Globus pallidus (tissue), 1 donor: ENCODE measurements at regions not wholly inside any gene's neighbourhood (a gene's known extent, or its start where the extent isn't known, plus 50 kb on each side); places are given as distances from the start of the nearest gene placed in this dataset.
A peak's percentile ranks its signal among the peaks of the same experiment; 100 is the strongest.

Source experiments
- DNase-seq: peaks from one replicate; pipeline ENCODE4 v3.0.0-alpha.2; 2015; ENCODE audit warnings: low spot score

DNA sequence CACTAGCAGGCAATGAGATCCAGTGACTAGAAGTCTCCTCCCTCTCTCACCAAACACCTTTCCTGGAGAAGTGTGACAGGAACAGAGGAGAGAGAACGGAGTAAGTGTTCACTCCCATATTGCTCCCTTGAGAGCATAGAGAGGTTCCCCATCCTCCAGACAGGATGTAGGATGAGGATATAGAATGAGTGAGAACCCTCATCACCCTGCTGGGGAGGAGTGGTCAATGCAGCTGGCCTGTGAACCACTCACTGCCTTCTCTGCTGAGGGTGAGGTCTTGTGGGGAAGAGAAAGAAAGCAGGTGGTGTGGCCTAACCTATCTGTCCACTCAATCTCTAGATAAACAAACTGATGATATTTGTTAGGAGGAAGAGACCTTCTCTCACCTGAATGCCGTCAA is 386.6 kb downstream of the PCDH20 start:
- DNase-seq: no peak

DNA sequence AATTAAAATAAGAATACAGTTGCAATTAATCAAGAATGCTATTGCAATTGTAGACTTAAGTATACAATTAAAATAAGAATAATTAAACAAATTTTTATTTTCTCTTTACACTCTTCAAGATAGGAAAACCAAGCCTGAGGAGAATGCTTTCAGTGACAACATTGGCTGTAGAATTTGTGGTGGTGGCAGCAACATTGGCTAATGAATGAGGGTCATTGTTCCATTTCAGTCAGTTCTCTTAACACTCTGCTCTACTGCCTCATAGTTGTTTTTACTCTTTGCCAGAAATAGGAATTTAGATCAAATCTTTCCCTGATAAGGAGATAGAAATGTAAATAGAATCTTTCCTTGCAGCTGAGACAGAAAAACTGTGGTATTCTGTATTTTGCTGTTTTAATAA is 391.6 kb downstream of the PCDH20 start:
- DNase-seq: peak; percentile 82

DNA sequence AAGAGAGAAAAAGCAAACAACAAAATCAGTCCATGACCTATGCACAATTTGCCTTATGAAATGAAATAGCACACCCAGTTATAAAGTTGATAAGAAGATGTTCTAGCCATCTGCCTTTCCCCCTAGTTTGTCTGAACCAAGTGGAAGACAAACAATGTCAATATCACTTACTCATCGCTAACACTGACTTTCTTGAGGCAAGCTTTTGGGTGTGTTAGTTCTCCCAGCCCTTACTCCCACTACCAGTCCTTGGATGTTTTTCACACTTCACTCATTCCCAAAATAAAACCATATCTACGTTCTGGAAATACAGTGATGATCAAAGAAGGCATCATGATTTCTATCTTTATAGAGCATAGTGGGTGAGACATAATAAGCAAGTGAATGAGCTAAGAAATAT is 393.8 kb downstream of the PCDH20 start:
- no peak for DNase-seq

DNA sequence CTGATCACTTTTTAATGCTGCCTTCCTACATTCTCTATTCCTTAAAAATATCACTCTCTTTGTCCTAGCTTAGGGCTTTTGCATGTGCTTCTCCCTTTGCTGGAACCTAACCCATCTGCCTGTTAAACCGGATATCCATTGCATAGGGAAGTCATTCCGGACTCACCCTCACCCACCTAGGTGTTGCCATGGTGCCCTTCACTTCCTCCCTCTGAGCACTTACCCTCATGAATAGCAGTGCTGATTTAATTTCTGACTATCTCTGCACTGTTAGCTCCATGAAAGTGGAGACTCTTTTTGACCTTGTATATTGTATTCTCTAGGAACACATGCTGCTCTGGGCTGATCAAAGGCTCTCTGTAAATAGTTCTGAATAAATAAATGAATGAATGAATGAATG is 401.9 kb downstream of the PCDH20 start:
- no peak for DNase-seq

DNA sequence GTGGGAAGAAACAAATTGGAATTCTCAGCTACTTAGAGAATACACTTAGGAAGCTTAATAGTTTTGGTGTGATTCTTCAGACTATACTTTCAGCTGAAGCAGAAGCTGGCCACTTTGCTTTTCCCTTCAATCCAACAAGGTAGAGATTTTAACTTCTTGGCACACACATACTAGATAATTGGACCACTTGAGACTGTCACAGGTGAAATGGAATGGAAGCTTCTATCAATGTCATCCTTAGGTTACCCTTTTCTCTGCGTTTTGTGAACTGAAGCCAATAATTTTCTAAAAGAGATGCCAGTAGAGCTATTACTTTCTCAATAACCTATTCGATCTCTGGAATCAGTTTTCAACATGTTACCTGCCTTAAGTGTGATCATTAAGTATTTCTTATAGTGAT is 405.3 kb downstream of the PCDH20 start:
- DNase-seq: no peak

DNA sequence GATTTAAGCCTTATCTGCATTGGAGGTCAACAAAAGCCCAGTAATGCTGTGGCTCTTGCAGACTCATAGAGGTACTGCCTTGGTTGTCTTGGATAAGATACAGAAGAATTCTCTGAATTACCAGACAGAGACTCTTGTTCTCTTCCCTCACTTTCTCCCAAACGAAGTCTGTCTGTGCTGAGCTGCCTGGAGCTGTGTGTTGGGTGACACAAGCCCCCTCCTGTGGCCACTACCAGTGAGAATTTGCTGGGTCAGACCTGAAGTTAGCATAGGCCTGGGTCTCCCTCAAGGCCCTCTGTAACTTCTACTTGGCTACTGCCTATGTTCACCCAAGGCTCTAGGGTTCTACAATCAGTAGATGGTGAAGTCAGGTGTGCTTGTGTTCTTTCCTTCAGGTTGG is 413.0 kb downstream of the PCDH20 start:
- DNase-seq: no peak

DNA sequence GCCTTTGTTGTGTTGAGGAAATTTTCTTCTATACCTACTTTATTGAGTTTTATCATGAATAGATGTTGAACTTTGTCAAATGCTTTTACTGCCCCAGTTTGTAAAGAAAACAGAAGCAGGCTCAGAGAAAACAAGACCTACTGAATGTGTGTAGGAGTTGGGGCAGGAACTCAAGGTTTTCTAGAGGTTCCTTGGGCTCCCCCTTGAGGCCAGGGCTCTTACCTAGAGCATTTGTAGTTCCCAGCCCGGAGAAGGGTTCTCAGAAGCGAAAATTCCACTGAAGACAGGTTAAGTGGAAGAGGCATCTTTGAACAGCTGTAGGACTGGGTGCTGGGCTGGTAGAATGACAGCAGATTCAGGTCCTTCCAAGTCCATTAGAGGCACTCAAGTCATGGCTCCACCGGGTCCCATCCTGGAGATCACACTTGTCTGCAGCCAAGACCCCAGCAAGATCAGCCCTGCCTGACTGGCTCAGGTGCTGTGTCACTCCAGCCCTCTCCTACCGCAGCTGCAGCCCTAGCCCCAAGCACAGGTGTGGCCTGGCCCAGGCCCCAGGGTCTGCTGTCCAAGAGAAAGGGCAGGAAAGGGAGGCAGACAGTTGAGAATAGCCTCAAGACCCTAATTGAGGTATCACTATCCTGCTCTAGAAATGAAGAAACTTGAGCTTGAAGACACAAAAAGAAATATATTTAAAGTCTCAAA is 425.5 kb downstream of the PCDH20 start:
- DNase-seq: no peak

DNA sequence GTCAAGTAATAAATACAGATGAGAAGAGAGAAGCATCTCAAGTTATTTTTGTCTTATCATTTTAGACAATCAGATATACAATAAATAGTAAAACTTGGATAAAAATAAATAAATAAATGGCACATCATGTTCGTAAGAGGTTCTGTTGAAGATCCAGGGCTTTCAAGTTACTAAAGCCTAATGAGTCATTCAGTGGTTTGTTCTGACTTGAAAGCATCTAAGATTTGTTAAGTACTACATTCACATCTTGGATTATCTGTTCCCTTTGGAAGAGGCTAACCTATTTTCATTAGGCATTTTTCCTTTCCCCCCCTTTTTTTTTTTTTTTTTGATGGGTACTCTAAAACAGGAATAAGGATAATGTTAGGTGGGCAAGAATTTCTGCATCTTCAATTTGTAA is 429.3 kb downstream of the PCDH20 start:
- DNase-seq: no peak

DNA sequence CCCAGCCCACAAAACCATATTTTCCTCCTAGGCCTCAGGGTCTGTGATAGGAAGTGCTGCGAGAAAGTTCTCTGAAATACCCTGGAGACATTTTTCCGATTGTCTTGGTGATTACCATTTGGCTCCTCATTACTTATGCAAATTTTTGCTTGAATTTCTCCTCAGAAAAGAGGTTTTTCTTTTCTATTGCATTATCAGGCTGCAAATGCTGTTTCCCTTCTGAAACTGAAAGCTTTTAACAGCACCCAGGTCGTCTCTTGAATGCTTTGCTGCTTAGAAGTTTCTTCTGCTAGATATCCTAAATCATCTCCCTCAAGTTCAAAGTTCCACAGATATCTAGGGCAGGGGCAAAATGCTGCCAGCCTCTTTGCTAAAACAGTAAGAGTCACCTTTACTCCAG is 434.2 kb downstream of the PCDH20 start:
- DNase-seq: no peak

DNA sequence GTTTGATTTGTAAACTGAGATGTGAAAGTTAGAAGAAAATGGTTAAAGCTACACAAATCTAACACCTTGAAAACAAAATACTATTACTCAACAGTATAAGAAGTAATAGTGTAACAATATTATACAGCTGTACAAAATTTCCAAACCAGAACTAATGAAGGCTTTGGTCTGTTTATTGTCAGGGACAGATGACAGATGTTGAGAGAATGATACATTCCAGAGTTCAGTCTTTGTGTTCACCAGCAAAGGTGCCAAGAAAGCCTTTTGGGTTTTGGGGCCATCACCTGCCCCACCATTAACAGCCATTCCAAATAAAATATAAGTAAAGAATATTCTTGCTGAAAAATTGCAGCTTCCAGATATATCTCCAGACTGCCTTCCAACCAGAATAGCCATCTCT is 439.3 kb downstream of the PCDH20 start:
- DNase-seq: no peak

DNA sequence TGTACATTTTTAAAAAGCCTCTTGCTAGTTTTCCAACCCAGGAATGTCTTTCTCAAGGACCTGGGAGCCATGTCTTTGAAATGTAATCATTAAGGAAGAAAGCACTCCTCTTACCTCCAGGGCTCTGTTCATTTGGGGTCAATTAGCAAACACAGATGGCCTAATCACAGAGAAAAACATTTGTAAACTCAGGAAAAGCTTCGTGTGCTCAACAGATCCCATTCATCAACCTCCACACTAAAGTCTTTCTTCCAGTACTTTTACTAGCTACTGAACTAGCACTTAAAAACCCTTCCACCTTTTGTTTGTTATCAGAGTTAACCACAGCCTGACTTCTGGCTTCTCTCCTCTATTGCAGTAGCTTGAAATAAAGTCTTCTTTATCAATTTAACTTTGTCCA is 441.4 kb downstream of the PCDH20 start:
- no peak for DNase-seq

DNA sequence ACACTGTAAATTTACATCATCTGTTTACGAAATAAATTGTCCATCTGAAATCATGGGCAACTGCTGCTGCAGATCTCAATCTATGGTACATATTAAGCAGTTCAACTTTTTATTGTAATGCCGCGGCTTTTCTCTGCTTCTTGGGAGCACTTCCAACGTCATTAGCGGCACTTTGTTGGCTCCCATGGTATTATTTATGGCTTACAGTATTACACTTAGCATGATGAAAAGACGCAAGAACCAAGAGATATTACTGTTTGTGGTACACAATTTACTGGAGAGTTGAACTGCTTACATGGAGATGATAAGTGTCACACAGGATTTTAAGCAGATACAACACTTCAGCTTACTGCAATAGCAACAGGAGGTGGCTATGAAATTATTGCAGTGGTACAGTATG is 442.1 kb downstream of the PCDH20 start:
- DNase-seq: no peak

DNA sequence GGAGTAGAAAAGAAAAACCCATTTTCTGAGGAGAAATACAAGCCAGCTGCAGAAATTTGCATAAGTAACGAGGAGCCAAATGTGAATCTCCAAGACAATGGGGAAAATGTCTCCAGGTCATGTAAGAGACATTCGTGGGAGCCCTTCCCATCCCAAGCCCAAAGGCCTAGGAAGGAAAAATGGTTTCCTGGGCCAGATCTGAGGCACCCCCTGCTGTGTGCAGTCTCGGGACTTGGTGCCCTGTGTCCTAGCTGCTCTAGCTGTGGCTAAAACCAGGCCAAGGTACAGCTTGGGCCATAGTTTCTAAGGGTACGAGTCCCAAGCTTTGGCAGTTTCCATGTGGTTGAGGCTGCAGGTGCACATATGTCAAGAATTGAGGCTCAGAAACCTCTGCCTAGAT is 444.9 kb downstream of the PCDH20 start:
- no peak for DNase-seq

DNA sequence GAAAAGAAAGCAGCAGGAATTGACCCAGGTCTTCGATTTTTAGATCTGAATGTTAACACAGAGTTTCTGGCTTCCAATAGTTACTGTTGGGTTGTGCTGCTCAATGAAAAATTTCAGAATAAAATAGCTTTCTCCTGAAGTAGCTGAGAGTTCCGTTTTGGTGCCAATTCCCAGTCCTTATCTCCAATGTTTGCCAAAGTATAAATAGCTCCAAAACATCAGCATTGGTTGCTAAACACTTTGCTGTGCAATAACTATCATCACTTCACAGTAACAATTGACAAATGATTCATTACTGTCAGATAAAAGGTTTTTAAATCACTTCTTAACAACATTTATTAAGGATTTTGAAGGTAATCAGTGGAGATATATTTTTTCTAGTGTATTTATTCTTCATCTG is 446.0 kb downstream of the PCDH20 start:
- no peak for DNase-seq

DNA sequence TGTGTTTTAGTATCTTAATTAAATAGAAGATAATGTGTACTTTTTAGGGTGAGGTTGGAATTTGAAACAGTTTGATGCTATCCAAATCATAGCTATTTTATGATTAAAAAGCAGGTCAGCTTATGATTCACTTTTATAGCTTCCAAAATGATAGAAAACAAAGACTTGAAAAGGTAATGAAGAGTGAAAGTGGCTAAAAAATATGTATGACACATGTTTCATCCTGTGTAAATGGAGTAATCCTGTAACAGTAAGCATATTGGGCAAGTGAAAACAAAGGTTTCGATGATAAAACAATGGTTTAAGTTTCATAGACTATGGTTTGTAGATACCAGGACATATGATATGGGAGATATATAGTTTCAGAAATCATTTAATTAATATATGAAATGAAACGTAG is 456.2 kb downstream of the PCDH20 start:
- no peak for DNase-seq

DNA sequence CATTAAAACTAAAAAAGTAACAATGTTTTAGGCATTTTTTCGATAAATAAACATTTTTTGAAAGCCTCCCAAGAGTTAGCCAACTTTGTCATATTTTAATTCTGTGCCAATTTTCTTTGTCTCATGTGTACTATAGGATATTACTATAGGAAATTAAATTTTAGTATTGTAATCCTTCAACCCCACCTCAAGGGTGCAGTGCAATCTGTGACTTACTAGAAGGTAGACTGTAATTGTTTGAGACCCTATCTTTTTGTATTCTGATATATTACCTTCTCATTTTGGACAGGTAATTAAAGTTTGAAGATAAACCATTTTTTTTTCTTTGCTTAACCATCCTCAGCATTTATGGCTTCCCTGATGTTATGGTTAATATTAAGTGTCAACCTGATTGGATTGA is 457.8 kb downstream of the PCDH20 start:
- DNase-seq: no peak

DNA sequence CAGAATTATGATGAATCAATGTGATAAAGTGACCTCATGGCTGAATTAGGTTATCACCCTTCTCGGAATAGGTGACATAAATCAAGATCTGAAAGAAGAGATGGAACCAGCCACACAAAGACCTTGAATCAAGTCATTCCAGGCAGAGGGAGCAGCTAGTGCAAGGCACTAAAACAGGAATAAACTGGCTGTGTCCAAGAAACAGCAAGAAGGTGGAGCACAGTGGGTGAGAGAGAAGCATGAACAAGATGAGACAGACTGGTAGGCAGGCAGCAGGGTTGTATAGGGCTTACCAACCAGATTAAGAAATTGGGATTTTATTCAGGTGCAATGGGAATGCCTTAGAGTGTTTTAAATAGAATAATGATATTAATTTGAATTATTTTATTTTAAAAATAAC is 470.3 kb downstream of the PCDH20 start:
- DNase-seq: no peak

DNA sequence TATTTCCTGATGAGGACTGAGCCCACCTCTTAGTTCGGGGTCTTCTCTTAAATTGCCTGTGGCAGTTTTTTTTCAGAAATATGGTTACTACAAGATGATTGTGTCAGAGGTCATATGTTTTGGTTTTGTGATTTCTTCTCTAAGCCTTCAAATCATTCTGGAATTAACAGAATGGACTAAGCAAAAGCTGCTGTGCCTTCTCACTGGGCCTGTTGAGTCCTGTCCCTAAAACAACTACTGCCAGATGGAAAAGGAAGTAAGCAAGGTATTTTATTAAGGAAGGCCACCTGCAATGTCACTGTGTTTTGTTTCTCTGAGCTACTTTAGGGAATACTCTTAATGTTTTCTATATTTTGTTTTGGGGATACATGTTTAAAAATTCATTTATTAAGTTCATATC is 470.8 kb downstream of the PCDH20 start:
- DNase-seq: no peak

DNA sequence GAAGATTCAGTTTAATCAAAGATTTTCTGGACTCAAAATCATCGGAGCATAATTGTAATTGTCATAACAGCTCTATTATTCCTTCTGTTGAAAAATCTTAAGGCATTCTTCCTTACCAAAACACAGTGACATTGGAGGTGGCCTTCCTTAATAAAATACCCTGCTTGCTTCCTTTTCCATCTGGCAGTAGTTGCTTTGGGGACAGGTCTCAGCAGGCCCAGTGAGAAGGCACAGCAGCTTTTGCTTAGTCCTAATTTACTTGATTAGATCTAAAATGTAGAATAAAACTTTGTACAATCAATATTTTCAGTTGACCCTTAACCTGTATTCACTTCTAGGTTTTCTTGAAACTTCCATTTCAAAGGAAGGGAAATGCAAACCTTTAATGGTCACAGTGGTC is 471.6 kb downstream of the PCDH20 start:
- DNase-seq: no peak

DNA sequence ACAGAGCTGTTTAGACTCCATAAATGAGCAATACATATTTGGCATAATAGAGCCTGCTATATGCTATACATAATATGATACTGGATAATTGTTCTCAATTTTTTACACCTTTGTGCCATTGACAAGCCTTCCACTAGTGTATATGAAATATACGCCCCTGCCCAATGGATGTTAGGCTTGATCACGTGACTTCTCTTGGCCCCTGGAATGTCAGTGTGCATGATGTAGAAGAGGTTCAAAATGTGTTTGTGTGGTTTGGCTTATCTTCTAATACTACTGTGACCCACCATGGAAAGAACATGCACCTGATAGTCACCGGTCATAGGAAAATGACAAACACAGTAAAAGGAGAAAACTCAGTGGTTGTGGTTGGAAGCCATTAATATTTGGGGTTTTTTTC is 479.4 kb downstream of the PCDH20 start:
- DNase-seq: no peak

DNA sequence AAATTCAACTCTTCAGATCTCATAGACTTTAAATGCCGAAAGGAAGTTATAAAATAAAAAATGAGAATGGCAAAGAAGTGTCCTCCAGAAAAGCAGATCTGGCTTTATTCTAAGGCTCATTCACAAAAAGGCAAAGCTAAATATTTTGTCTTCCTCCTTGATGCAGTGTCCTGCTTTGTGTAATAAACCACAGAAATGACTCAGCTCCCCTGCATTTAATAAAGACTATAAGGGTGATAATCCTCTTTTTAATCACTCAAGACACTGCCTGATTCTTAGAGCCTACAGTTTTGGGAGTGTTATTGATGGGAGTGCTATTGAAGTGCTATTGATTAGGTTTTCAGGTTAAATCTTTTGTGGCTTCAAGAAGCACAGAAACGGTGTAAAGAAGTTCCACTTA is 482.0 kb downstream of the PCDH20 start:
- no peak for DNase-seq

DNA sequence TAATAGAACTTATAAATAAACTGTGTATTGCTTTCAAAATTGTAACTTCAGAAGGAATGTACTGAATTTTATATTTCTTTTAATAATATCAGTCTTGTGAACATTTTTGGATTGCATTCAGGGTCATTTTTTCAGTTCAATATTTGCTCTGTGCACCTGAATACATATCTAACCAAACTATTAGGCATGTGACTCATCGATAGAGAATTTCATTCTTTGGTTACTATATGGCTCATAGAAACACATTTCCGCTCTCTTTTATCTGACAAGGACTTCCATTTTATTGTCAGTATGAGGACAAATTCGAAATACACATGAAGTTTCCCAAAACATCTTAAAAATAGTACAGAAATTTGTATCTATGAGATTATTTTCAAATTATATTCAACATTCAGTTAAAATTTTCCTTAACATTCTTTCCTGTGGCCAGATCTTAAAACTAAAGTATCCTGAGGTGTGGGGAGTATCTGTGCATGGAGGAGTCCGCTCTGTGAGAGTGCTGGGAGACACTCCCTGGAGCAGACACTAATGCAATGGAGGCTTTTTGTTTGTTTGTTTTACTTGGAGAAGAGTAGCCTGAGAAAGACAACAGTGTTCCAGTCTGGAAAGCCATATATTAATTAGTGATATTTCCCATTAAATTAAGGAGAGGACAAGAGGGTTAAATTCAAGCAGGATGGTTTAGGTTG is 483.6 kb downstream of the PCDH20 start:
- no peak for DNase-seq

DNA sequence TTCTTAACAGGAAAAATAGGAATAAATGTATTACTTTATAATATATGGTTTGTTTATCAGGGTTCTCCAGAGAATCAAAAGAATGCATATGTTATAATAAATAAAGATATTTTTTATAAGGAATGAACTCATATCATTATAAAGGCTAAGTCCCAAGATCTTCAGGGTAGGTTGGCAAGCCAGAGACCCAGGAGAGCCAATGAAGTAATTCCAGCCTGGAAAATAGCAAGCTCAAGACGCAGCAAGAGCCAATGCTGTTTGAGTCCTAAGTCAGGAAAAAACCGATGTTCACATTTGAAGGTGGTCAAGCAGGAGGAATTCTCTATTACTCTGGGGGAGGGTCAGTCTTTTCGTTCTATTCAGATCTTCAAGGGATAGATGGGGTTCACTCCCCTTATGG is 490.0 kb downstream of the PCDH20 start:
- DNase-seq: no peak

DNA sequence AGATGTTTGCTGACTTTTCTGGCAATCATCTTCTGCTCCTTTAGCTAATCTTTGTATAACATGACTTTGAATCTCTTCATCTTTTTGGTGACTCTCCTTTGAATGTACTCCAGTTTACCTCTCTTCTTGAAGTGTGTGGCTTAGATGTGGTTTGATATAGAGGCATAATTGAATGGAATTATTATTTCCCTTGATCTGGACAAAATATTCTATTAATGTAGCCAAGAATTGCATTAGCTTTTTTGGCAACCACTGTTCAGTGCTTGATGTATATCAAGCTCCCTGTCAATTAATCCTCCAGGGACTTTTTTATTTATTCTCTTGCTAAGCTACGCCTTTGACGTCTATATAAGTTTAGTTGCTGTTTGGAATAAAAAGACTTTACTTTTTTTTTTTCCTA is 490.8 kb downstream of the PCDH20 start:
- DNase-seq: no peak
